ENCODE measurements at regions not wholly inside any gene's neighbourhood (a gene's known extent, or its start where the extent isn't known, plus 50 kb on each side); places are given as distances from the start of the nearest gene placed in this dataset.

GRCh38 chr14:101018561-101019290 is 115.2 kb upstream of the RTL1 start:
- no peak for DNase-seq (ENCODE audit: low spot score)
- CTCF ChIA-PET, result no interaction called here

GRCh38 chr14:101019541-101019940 is 116.0 kb upstream of the RTL1 start:
- Histone ChIP-seq H3K36me3 (ENCODE audit: insufficient read depth, low read length, poor library complexity, severe bottlenecking) (no peaks in the 10 kb centered on the region), H3K4me1 (ENCODE audit: insufficient read depth, low read length, poor library complexity, severe bottlenecking) (no peaks in the 10 kb centered on the region), H3K9me3 (ENCODE audit: low read depth, low read length, poor library complexity, severe bottlenecking) (no peaks in the 10 kb centered on the region), H3K27ac (ENCODE audit: low read depth, low read length, poor library complexity, severe bottlenecking) (no peak overlapping the region), H3K27me3 (replicated peaks; ENCODE audit: insufficient read depth, low read depth, low read length, poor library complexity) (no peaks in the 10 kb centered on the region), H3K4me3 (ENCODE audit: low read depth, low read length, poor library complexity, severe bottlenecking) (no peak overlapping the region)
- ChIA-PET POLR2A (ENCODE audit: low non-redundant PET) (no interaction called here), CTCF (no interaction called here)
- no TSS peak for BruUV-seq (replicated peaks)
- TF ChIP-seq, protein P1, sequence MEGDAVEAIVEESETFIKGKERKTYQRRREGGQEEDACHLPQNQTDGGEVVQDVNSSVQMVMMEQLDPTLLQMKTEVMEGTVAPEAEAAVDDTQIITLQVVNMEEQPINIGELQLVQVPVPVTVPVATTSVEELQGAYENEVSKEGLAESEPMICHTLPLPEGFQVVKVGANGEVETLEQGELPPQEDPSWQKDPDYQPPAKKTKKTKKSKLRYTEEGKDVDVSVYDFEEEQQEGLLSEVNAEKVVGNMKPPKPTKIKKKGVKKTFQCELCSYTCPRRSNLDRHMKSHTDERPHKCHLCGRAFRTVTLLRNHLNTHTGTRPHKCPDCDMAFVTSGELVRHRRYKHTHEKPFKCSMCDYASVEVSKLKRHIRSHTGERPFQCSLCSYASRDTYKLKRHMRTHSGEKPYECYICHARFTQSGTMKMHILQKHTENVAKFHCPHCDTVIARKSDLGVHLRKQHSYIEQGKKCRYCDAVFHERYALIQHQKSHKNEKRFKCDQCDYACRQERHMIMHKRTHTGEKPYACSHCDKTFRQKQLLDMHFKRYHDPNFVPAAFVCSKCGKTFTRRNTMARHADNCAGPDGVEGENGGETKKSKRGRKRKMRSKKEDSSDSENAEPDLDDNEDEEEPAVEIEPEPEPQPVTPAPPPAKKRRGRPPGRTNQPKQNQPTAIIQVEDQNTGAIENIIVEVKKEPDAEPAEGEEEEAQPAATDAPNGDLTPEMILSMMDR (conservative IDR thresholded peaks at IDR 0.05; ENCODE audit: low read depth, low read length), result no peak
- DNase-seq (ENCODE audit: low spot score), result no peak
- intact Hi-C loops (cut with micrococcal nuclease; ENCODE audit: unreplicated experiment), result no loop called here

More at GRCh38 chr14:101018561-101019290, 115.2 kb upstream of the RTL1 start:
- no peak overlapping the region for H3K27ac ChIP-seq (ENCODE audit: low read depth, low read length, poor library complexity, severe bottlenecking)
- POLR2A ChIA-PET (ENCODE audit: low non-redundant PET), result no interaction called here
- no TSS peak for BruUV-seq (replicated peaks)
- no peaks in the 10 kb centered on the region for H3K27me3 ChIP-seq (replicated peaks; ENCODE audit: insufficient read depth, low read depth, low read length, poor library complexity)
- no peak overlapping the region for H3K4me3 ChIP-seq (ENCODE audit: low read depth, low read length, poor library complexity, severe bottlenecking)
- H3K36me3 ChIP-seq (ENCODE audit: insufficient read depth, low read length, poor library complexity, severe bottlenecking), result no peaks in the 10 kb centered on the region
- TF ChIP-seq, protein P1 (conservative IDR thresholded peaks at IDR 0.05; ENCODE audit: low read depth, low read length), result no peak
- TF ChIP-seq EZH2 (IDR thresholded peaks at IDR 0.05; ENCODE audit: borderline replicate concordance, low read depth, low read length, poor library complexity, severe bottlenecking), result no peak
- H3K9me3 ChIP-seq (ENCODE audit: low read depth, low read length, poor library complexity, severe bottlenecking), result no peaks in the 10 kb centered on the region
- H3K4me1 ChIP-seq (ENCODE audit: insufficient read depth, low read length, poor library complexity, severe bottlenecking), result no peaks in the 10 kb centered on the region
- intact Hi-C loops (cut with micrococcal nuclease; ENCODE audit: unreplicated experiment), result no loop called here

- no peak overlapping the region for H3K4me3 ChIP-seq (ENCODE audit: low read depth, low read length, poor library complexity, severe bottlenecking)
- ChIA-PET CTCF (no interaction called here), POLR2A (ENCODE audit: low non-redundant PET) (no interaction called here)
- intact Hi-C loops (cut with micrococcal nuclease; ENCODE audit: unreplicated experiment), result no loop called here
- no peaks in the 10 kb centered on the region for H3K4me1 ChIP-seq (ENCODE audit: insufficient read depth, low read length, poor library complexity, severe bottlenecking)
- H3K9me3 ChIP-seq (ENCODE audit: low read depth, low read length, poor library complexity, severe bottlenecking), result no peaks in the 10 kb centered on the region
- no peaks in the 10 kb centered on the region for H3K27me3 ChIP-seq (replicated peaks; ENCODE audit: insufficient read depth, low read depth, low read length, poor library complexity)
- TF ChIP-seq EZH2 (IDR thresholded peaks at IDR 0.05; ENCODE audit: borderline replicate concordance, low read depth, low read length, poor library complexity, severe bottlenecking), result no peak
- TF ChIP-seq, protein P1 (conservative IDR thresholded peaks at IDR 0.05; ENCODE audit: low read depth, low read length), result no peak
- H3K27ac ChIP-seq (ENCODE audit: low read depth, low read length, poor library complexity, severe bottlenecking), result no peak overlapping the region
- no TSS peak for BruUV-seq (replicated peaks)
- H3K36me3 ChIP-seq (ENCODE audit: insufficient read depth, low read length, poor library complexity, severe bottlenecking), result no peaks in the 10 kb centered on the region
- DNase-seq (ENCODE audit: low spot score), result no peak
Measured at GRCh38 chr14:101019990-101020710, 116.6 kb upstream of the RTL1 start.

All from A673 (cell line).